Testis (tissue), 2 donors: ENCODE measurements at regions not wholly inside any gene's neighbourhood (a gene's known extent, or its start where the extent isn't known, plus 50 kb on each side); places are given as distances from the start of the nearest gene placed in this dataset.

Experiments used
- CTCF ChIP-seq, 3 experiments: fragments of 450-650 bp in 2 of 3; fragments of 200-600 bp in 1 of 3; sonication (generic) in 1 of 3; IDR thresholded peaks; one replicate each; pipeline ENCODE4 v1.5.1; 2016 to 2019; ENCODE audit warnings: antibody characterized with exemption in 3 of 3, mild to moderate bottlenecking in 2 of 3, moderate library complexity in 1 of 3
- POLR2A ChIP-seq: fragments of 450-650 bp; IDR thresholded peaks from one replicate; pipeline ENCODE4 v1.6.1; 2017; ENCODE audit warnings: antibody characterized with exemption, mild to moderate bottlenecking, moderate library complexity

- TF ChIP-seq CTCF (IDR thresholded peaks at IDR 0.05) (no peak), POLR2A (no peak)
These were observed 701.9 kb upstream of the MIR17HG start for GRCh38 chr13:90645582-90645981.
